ENCODE measurements at regions not wholly inside any gene's neighbourhood (a gene's known extent, or its start where the extent isn't known, plus 50 kb on each side); places are given as distances from the start of the nearest gene placed in this dataset.
A peak's percentile ranks its signal among the peaks of the same experiment; 100 is the strongest.

GRCh38 chr4:123822353-123822752, 425.8 kb downstream of the SPRY1 start:
- DNase-seq = no peak

- DNase-seq = no peak
Measured at GRCh38 chr4:123823244-123823643, 426.6 kb downstream of the SPRY1 start.

GRCh38 chr4:123824524-123824923, 427.9 kb downstream of the SPRY1 start:
- no peak for DNase-seq

GRCh38 chr4:123825596-123826291, 429.1 kb downstream of the SPRY1 start:
- DNase-seq = no peak

GRCh38 chr4:123826896-123827295, 430.3 kb downstream of the SPRY1 start:
- peak; percentile 2 for DNase-seq

- DNase-seq = no peak
Measured at GRCh38 chr4:123827511-123827910, 430.9 kb downstream of the SPRY1 start.

- DNase-seq = no peak
Measured at GRCh38 chr4:123830930-123831329, 434.3 kb downstream of the SPRY1 start.

GRCh38 chr4:123832173-123833026, 435.8 kb downstream of the SPRY1 start:
- no peak for DNase-seq

DNA sequence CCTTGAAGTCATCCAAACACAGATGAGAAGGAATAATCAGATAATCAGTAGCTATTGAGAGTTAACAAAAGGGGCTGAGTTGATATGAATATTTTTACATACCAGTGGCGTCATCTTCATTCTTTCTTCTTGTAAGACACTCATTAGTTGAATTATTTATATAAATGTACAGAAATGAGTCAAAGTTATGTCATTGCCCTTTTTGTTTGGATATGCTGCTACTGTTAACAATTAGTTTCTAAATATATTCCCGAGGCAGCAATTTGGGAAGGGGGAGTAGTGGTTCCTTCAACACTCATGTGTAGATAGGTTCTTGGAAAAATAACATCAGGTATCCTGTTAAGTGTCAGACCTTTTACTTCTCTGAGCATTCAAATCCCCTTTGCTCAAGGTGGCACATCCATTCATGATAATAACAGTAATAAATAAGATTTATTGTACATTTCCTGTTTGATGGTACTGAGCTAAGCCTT, 436.6 kb downstream of the SPRY1 start:
- DNase-seq = no peak

DNA sequence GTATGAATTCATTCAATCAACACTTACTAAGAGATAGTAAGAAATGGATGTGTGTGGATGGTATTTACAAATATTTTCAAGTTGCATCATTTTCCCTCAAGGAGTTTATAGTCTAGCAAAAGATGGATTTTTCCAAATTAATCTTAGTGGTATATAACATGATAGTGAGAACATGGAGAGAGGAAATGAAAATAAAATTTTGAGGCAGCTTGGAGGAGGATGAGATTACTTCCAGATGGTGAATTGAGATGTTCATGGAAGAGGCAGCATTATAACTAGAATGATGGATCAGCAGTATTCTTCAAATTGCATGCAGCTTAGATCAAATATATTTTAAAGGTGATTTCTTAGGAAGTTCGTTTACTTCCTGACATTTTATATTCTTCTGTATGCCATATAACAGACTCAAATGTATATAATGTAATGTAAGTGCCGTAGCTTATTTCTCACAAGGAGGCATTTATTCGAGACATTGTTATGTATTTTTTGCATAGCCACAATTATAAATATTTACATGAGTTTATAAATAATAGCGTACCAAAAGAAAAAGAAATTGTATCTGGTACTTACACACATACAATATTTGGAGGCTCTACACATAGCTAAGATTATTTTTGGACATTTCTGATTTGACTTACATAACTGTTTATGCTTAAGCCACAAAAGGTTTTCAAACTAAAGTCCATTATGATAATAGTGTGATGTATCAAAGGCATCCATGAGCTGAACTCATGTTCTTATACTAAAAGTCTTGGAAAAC, 439.4 kb downstream of the SPRY1 start:
- no peak for DNase-seq

GRCh38 chr4:123836851-123837595, 440.4 kb downstream of the SPRY1 start:
- no peak for DNase-seq

GRCh38 chr4:123838474-123838873, 441.9 kb downstream of the SPRY1 start:
- DNase-seq = no peak

DNA sequence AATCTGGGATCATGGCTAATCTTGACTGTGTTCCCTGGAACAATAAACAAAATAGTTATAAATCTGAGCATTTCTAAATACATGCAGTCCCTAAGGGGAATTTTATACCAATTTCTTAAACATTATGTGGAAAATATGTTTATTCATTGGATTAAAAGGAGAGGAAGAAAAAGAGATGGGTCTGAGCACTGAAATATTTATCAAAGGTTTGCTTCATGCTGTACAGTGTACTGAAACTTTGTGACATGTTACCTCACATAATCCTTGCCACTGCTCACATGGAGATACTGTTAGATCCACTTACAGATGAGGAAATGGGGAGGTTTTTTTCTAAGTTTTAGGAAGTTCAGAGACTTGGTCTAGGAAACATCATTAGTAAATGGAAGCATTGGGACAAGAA, 443.6 kb downstream of the SPRY1 start:
- no peak for DNase-seq

- no peak for DNase-seq
Measured at GRCh38 chr4:123841447-123842121, 445.0 kb downstream of the SPRY1 start.

- DNase-seq = no peak
Measured at GRCh38 chr4:123843137-123843536, 446.5 kb downstream of the SPRY1 start.

DNA sequence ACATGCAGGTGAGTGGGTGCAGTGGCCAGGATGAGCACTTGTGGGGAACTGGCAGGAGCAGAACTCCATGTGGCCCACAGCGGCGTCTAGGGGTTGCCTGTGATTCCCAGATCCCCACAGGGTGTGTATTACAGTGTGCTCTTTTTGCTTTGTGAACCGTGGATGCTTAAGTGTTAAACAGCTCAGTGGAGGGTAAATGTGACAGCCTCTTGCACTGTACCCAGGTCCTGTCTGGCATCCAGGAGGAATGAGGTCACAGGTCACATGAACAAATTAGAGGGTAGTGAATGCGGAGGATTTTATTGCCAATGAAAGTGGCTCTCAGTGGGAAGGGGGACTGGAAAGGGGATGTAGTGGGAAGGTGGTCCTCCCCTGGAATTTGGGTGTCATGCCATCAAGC, 447.8 kb downstream of the SPRY1 start:
- DNase-seq = no peak

- DNase-seq = no peak
Measured at GRCh38 chr4:123846092-123846491, 449.5 kb downstream of the SPRY1 start.

DNA sequence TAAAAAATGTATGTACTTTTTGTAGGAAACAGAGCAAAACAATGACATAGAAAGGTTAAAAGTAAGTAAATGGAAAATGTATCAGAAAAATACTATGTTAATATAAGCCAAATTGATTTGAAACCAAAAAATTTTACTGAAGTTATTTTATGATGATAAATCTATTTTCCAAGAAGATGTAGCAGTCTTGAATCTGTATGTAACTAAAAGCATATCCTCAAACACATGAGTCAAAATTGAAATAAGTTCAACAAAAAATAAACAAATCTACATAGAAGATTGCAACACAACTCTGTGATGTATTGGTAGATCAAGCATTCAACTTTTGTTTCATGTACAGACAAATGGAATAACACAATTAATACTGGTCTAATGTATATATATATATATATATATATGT, 450.0 kb downstream of the SPRY1 start:
- DNase-seq = no peak

DNA sequence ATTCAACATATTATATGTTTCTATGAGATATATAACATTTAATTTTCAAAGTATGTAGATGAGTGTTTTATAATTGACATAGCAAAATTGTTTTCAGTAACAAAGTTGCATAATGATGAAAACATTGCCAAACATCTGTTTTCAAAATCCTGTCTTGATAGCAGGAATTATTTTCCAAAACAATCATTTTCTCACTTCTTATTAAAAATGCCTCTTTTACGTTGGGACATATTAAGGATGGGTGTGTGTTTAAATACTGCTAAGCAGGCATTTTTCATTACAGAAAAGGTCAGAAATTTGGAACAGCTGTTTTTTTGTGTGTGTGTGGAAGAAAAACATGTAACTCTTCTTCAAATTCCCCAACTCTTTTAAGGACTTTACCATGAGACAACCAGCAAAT, 452.0 kb downstream of the SPRY1 start:
- DNase-seq = no peak

GRCh38 chr4:123849495-123849894, 452.9 kb downstream of the SPRY1 start:
- DNase-seq = no peak

- DNase-seq = no peak
Measured at GRCh38 chr4:123851521-123851920, 454.9 kb downstream of the SPRY1 start.

GRCh38 chr4:123853651-123854050, 457.1 kb downstream of the SPRY1 start:
- DNase-seq = no peak

Data from NCI-H345 (cell line).